Kidney epithelial cell (primary cell): ENCODE measurements at regions not wholly inside any gene's neighbourhood (a gene's known extent, or its start where the extent isn't known, plus 50 kb on each side); places are given as distances from the start of the nearest gene placed in this dataset.

Experiments used
- DNase-seq: peaks from one replicate; pipeline ENCODE4 v3.0.0-alpha.2; 2010; ENCODE audit warnings: low read depth
- H3K27me3 ChIP-seq: 2 replicates; pipeline ENCODE4 v1.6.0; 2011; ENCODE audit warnings: low read length; ENCODE audit not compliant: control insufficient read depth, insufficient read depth
- H3K36me3 ChIP-seq: 2 replicates; pipeline ENCODE4 v1.5.1; 2011; ENCODE audit warnings: low read length; ENCODE audit not compliant: control insufficient read depth, insufficient read depth
- H3K4me3 ChIP-seq: 2 replicates; pipeline ENCODE4 v1.5.1; 2011; ENCODE audit warnings: low read depth, mild to moderate bottlenecking, control low read depth, low read length
- TF ChIP-seq, protein P1 (sequence below): IDR thresholded peaks from 2 replicates; pipeline ENCODE4 v1.5.1; 2011; ENCODE audit warnings: mild to moderate bottlenecking, moderate library complexity, low read length, control low read depth, inconsistent platforms; ENCODE audit not compliant: insufficient read depth, poor library complexity, severe bottlenecking

DNA sequence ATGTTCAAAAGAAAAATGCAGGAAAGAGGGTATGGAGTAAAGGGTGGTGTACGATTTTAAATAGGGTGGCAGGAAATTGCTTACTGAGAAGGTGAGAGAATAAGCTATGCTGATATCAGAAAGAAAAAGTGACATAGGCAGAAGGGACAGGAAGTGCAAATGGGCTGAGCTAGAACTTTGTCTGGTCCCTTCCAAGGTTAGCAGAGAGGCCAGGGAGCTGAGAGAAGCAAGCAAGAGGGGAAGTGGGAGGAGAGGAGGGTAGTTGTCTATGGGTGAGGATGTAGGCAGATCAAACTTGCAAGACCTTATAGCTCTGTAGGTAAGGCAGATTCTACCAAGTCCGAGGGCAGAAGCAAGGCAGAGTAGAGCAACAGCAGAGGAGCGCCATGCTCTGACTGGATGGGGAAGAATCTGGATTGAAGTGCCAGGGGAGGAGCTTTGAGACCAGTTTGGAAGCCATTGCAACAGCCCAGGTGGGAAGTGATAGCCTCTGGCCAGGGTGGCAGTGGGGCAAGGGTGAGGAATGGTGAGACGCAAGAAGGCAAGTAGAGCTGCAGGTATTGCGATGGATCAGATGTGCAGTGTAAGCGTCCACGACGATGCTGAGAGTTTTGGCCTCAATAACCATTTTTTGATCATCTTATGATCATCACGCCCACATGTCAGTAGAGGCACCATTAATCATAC is 134.4 kb upstream of the APCDD1 start:
- no peaks in the 10 kb centered on the region for H3K27me3 ChIP-seq
- TF ChIP-seq, protein P1, sequence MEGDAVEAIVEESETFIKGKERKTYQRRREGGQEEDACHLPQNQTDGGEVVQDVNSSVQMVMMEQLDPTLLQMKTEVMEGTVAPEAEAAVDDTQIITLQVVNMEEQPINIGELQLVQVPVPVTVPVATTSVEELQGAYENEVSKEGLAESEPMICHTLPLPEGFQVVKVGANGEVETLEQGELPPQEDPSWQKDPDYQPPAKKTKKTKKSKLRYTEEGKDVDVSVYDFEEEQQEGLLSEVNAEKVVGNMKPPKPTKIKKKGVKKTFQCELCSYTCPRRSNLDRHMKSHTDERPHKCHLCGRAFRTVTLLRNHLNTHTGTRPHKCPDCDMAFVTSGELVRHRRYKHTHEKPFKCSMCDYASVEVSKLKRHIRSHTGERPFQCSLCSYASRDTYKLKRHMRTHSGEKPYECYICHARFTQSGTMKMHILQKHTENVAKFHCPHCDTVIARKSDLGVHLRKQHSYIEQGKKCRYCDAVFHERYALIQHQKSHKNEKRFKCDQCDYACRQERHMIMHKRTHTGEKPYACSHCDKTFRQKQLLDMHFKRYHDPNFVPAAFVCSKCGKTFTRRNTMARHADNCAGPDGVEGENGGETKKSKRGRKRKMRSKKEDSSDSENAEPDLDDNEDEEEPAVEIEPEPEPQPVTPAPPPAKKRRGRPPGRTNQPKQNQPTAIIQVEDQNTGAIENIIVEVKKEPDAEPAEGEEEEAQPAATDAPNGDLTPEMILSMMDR: no peak
- DNase-seq: no peak
- no peak overlapping the region for H3K4me3 ChIP-seq
- H3K36me3 ChIP-seq: no peaks in the 10 kb centered on the region

DNA sequence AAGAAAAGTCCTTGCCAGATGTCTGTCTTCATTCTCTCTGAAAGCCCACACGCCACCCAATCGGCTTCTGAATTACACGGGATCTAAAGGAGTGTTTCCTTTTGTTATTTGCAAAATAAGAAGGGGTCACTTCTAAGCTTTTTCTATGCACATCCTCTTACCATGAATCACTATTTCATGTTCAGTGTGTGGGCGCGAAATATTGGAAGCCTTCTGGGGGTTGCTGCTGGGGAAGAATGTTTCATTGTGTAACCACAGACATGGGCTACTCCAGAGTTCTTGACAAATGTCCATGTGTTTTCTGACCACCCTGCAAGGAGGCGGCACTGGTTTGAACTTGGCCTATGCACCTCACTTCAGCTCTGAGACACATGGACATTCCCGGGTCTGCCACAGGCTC is 133.6 kb upstream of the APCDD1 start:
- no peaks in the 10 kb centered on the region for H3K36me3 ChIP-seq
- H3K4me3 ChIP-seq: no peak overlapping the region
- no peak for DNase-seq
- H3K27me3 ChIP-seq: no peaks in the 10 kb centered on the region
- TF ChIP-seq, protein P1: no peak

DNA sequence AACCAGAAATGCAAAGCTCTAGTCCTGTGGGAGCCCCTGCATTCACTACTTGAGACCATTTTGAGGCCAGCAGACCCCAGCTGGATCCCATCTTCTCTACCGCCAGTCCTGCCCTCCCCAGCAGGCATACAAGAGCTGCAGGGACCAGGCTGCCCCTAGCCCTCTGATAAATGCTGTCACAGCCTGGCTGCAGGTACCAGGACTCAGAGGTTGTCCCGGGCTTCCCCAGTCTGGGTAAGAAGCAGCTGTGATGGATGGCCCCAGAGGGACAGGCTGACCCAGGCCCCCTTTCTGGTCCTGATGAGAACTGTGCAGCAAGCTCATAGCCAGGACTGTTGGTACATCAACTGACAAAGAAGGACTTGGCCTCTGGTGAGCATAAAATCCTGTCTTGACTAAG is 132.9 kb upstream of the APCDD1 start:
- Histone ChIP-seq H3K4me3 (no peak overlapping the region), H3K27me3 (no peaks in the 10 kb centered on the region), H3K36me3 (no peaks in the 10 kb centered on the region)
- TF ChIP-seq, protein P1: no peak
- no peak for DNase-seq

DNA sequence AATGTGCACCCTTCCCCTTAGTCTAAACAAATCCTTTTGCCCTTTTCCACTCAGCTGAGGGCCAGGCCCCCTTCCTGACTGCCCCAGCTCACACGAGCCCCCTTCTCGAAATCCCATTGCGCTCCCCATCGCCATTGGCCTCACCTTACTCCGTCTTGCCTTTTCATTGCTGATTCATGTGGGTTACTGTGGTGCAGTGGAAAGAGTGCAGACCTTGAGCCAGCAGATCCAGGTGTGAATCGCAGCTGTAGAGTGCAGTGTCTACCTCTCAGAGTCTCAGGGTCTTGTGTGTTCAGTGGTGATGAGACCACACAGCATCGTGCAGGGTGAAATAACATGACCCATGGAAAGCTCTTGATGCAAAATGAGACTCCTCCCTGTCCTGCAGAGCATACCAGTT is 132.4 kb upstream of the APCDD1 start:
- DNase-seq: no peak
- Histone ChIP-seq H3K27me3 (no peaks in the 10 kb centered on the region), H3K4me3 (no peak overlapping the region), H3K36me3 (no peaks in the 10 kb centered on the region)
- TF ChIP-seq, protein P1: no peak

DNA sequence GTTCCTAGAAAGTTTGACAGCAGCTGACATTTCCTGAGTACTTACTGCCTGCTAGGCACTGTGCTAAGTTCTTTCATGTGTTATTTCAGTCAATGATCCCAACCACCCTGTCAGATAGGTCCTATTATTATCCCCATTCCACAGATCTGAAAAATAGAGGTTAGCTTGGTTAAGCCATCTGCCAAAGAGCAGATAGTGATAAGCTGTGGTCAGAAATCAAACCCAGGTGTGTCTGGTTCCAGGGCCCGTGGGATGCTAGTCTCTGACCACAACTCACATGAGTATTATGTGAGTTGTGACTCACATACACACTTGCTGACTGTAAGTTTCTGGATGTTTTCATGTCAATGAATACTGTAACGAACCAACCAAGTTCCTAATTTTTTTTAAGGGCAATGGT is 132.0 kb upstream of the APCDD1 start:
- Histone ChIP-seq H3K27me3 (no peaks in the 10 kb centered on the region), H3K4me3 (no peak overlapping the region), H3K36me3 (no peaks in the 10 kb centered on the region)
- TF ChIP-seq, protein P1: no peak
- no peak for DNase-seq

DNA sequence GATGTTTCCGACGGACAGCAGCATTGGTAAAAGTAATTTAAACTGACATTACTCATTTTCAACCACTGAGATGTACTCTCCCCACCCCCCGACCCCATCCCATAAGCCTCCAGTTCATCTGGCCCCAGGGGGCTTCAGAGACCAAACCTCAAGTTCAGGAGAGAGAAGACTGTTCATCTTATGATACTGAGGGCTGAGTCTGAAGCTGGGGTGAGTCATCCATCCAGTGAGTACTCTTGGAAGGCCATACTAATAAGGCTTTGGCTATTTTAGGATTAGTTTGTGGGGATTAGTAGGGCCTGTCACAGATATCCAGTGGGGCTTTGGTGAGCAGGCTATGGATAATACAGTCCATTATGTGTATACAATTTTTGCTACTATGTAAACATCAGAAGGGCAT is 125.3 kb upstream of the APCDD1 start:
- no peaks in the 10 kb centered on the region for H3K27me3 ChIP-seq
- H3K4me3 ChIP-seq: no peak overlapping the region
- TF ChIP-seq, protein P1: no peak
- DNase-seq: no peak
- H3K36me3 ChIP-seq: no peaks in the 10 kb centered on the region
